ENCODE measurements at regions not wholly inside any gene's neighbourhood (a gene's known extent, or its start where the extent isn't known, plus 50 kb on each side); places are given as distances from the start of the nearest gene placed in this dataset.

DNA sequence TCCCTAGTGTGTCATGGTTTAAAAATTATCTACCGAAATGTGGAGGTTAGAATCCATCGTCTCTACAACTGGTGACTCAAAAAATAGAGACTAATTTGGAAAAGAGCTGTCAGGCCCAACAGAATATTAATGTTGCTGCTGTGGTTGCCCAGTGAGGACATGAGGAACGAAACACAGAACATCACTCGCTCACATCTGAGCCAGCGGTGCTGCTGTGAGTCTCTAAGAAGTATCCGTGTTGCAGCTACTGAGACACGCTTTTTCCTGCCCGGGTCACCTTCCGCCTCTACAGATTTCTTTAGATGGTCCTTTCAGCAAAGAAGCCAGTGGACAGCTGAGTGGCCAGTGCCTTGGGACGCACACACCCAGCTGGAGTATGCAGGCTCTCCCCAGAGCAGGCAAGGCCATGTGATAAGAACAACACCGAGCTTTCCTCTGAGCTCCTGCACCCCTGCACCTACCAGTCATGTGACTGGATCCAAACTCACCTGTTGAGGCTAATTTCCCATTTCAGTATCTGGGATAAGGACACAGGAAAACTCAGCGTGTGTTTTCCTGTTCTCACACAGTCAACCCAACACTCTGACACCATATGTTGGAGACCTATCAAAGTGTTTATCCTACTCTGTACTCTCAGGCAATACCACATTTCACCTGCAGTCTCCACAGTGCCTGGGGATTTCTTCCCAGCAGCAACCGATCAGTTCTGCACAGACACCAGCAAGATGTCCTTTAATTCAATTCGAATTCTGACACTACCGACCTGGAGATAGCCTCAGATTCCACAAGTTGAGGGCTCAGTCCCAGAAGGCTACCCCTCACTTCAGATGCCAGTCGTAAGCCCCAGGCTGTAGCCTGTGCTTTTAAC is 119.0 kb upstream of the RPS6KA2 start:
- TF ChIP-seq, protein P1, sequence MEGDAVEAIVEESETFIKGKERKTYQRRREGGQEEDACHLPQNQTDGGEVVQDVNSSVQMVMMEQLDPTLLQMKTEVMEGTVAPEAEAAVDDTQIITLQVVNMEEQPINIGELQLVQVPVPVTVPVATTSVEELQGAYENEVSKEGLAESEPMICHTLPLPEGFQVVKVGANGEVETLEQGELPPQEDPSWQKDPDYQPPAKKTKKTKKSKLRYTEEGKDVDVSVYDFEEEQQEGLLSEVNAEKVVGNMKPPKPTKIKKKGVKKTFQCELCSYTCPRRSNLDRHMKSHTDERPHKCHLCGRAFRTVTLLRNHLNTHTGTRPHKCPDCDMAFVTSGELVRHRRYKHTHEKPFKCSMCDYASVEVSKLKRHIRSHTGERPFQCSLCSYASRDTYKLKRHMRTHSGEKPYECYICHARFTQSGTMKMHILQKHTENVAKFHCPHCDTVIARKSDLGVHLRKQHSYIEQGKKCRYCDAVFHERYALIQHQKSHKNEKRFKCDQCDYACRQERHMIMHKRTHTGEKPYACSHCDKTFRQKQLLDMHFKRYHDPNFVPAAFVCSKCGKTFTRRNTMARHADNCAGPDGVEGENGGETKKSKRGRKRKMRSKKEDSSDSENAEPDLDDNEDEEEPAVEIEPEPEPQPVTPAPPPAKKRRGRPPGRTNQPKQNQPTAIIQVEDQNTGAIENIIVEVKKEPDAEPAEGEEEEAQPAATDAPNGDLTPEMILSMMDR (IDR thresholded peaks at IDR 0.05): no peak
- no peak for TF ChIP-seq POLR2A (IDR thresholded peaks at IDR 0.05)
